ENCODE measurements at regions not wholly inside any gene's neighbourhood (a gene's known extent, or its start where the extent isn't known, plus 50 kb on each side); places are given as distances from the start of the nearest gene placed in this dataset.
A peak's percentile ranks its signal among the peaks of the same experiment; 100 is the strongest.
"Not testable (repeated sequence)": the region's sequence is repeated elsewhere in the genome, so short reads cannot be mapped to it uniquely, and the experiment has no call there.

GRCh38 chr6:109875973-109876372 lies 102.1 kb upstream of the GPR6 start:
- Histone ChIP-seq H3K4me1 (no peaks in the 10 kb centered on the region), H3K27ac (no peak overlapping the region), H3K4me3 (no peak overlapping the region), H3K27me3 (no peaks in the 10 kb centered on the region), H3K9me3 (no peaks in the 10 kb centered on the region), H3K36me3 (no peaks in the 10 kb centered on the region)
- WGBS, 2 donors = 81 to 89% methylated on average over 3 of the region's 3 CpGs
- FAIRE-seq (no peak), ATAC-seq (no peak), DNase-seq (no peak)
- intact Hi-C loops (cut with DNase I) = no loop called here
- TF ChIP-seq CTCF (IDR thresholded peaks at IDR 0.05) = no peak

DNA sequence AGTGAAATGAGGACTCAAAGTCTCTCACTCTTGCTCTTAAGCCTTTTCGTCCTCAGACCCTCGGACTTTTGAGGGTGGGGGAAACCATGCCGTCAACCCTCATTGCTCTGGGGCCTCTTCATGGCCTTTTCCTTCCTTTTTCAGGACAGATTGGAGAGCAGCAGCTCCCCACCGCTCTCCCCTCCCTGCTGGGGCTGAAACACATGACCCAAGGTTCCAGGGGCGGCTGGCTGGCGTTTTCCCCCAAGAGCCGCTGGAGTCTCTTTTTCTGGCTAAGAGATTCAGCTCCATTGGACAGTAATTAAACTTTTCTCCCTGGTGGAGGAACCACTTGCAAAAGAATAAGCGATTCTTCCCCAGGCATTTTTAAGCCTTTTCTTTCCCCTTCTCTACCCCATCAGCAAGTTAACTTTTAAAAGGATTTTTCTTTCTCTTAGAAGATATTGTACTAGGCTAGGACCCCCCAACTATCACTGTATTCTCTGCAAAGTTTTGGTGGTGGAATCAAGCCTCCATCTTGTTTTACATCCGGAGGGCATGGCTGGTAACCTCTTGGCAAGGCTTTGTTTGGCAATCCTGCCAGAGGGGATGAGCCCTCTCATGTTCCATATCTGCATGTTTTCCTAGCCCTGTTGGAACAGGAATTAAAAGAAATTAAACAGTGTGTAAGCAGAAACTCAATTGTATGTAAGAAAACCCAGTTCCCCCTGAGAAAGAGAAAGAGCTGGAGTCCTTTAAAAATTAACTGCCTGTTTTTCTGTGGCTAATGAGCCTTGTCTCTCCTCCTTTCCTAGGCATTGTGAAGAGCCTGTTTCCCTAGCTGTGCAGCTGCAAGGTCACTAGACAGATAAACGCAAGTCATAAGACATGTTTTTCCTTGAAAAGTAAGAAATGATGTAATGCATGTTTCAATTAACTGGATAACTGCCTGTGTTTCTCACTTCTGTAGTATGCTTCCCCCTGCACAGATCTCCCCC lies 100.8 kb upstream of the GPR6 start:
- ATAC-seq (no peak), FAIRE-seq (no peak), DNase-seq (no peak)
- Histone ChIP-seq H3K4me3 (no peak overlapping the region), H3K27ac (no peak overlapping the region), H3K9me3 (no peaks in the 10 kb centered on the region), H3K27me3 (no peaks in the 10 kb centered on the region), H3K36me3 (no peaks in the 10 kb centered on the region), H3K4me1 (no peaks in the 10 kb centered on the region)
- intact Hi-C loops (cut with DNase I) = no loop called here
- WGBS, 2 donors = 73 to 76% methylated on average over 10 of the region's 10 CpGs
- TF ChIP-seq CTCF (IDR thresholded peaks at IDR 0.05) = no peak

DNA sequence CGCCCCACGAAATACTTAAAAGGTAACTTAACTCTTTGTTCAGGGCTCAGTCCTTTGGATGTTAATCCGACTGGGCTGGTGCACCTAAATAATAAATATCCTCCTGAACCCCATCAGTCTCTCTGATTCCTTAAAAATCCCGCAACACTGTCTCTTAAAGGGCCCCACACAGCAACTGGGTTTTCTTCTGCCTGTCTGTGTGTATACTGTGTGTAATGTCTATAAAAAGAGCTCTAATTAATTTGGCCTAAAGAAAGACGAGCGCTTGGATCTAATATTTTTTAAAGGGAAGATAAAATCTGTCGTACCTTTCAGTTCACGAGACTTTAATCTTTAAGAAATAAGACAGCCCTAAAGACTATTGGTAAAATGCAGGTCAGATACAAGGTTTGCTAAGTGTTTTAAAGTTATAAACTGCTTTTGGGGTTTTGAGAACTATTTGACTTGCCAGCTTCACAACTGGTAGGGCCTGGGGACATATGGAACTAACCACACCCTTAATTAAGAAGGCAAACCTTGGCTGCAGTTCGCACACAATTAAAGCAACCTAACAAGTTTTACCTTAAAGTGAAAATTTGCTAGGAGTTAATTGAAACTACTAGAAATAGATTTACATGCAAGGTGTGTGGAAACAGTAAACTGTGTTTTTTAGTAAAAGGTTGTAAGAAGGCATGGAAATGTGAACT lies 100.0 kb upstream of the GPR6 start:
- H3K27me3 ChIP-seq; H3K4me1 ChIP-seq; H3K36me3 ChIP-seq; H3K27ac ChIP-seq; DNase-seq; intact Hi-C loops (cut with DNase I); H3K9me3 ChIP-seq; FAIRE-seq; H3K4me3 ChIP-seq; ATAC-seq: not testable (repeated sequence)
- WGBS, 2 donors = 75 to 83% methylated on average over 9 of the region's 9 CpGs

DNA sequence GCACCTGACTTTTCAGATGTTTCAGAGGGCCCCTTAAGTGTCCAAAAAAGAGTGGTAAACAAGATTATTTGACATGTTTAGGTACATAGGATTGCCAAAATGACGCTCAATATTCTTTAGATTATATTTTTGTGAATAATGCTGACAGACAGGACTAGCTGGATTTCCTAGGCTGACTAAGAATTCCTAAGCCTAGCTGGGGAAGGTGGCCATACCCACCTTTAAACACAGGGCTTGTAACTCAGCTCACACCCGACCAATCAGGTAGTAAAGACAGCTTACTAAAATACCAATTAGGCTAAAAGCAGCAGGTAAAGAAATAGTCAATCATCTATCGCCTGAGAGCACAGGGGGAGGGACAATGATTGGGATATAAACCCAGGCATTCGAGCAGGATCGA lies 99.0 kb upstream of the GPR6 start:
- H3K4me1 ChIP-seq; FAIRE-seq; H3K27ac ChIP-seq; ATAC-seq; H3K36me3 ChIP-seq; H3K4me3 ChIP-seq; DNase-seq; H3K27me3 ChIP-seq; intact Hi-C loops (cut with DNase I); H3K9me3 ChIP-seq: not testable (repeated sequence)
- WGBS, 2 donors = 62 to 66% methylated on average over 5 of the region's 5 CpGs

DNA sequence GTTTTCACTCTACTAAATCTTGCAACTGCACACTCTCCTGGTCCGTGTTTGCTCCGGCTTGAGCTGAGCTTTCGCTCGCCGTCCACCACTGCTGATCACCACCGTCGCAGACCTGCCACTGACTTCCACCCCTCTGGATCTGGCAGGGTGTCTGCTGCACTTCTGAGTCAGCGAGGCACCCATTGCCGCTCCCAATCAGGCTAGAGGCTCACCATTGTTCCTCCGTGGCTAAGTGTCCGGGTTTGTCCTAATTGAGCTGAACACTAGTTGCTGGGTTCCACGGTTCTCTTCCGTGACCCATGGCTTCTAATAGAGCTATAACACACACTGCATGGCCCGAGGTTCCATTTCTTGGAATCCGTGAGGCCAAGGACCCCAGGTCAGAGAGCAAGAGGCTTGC lies 98.6 kb upstream of the GPR6 start:
- Histone ChIP-seq H3K4me3 (no peak overlapping the region), H3K36me3 (no peaks in the 10 kb centered on the region), H3K27me3 (no peaks in the 10 kb centered on the region), H3K27ac (no peak overlapping the region), H3K4me1 (no peaks in the 10 kb centered on the region), H3K9me3 (no peaks in the 10 kb centered on the region)
- WGBS, 2 donors = 85 to 88% methylated on average over 15 of the region's 15 CpGs
- TF ChIP-seq CTCF (IDR thresholded peaks at IDR 0.05) = no peak
- ATAC-seq (no peak), DNase-seq (no peak), FAIRE-seq (no peak)
- intact Hi-C loops (cut with DNase I) = no loop called here

- H3K4me1 ChIP-seq; H3K4me3 ChIP-seq; H3K27me3 ChIP-seq; H3K36me3 ChIP-seq; H3K27ac ChIP-seq; ATAC-seq; intact Hi-C loops (cut with DNase I); FAIRE-seq; H3K9me3 ChIP-seq: not testable (repeated sequence)
- 85 to 96% methylated on average over 18 to 19 of the region's 19 CpGs for WGBS, 2 donors
- peak in 1 of 6 donors; percentile 58 for DNase-seq
These were observed 97.0 kb upstream of the GPR6 start for GRCh38 chr6:109881069-109881468.

GRCh38 chr6:109881953-109882490 lies 96.1 kb upstream of the GPR6 start:
- 88 to 92% methylated on average over 1 of the region's 1 CpG for WGBS, 2 donors
- ATAC-seq; intact Hi-C loops (cut with DNase I); H3K27ac ChIP-seq; FAIRE-seq; H3K4me3 ChIP-seq; H3K9me3 ChIP-seq; H3K36me3 ChIP-seq; H3K27me3 ChIP-seq; DNase-seq; H3K4me1 ChIP-seq: not testable (repeated sequence)

All from pancreas (tissue), 10 donors.